Stomach (tissue), 8 donors: ENCODE measurements at regions not wholly inside any gene's neighbourhood (a gene's known extent, or its start where the extent isn't known, plus 50 kb on each side); places are given as distances from the start of the nearest gene placed in this dataset.

Experiments
- DNase-seq, 2 donors: peaks; one replicate each; pipeline versions ENCODE4 v3.0.0 to v3.0.0-alpha.2; 2013 to 2019
- H3K27ac ChIP-seq, 5 donors: fragments of 200-600 bp in 4 of 5; sonication (generic) in 4 of 5; one replicate each; pipeline ENCODE4 v1.5.1; 2013 to 2019; ENCODE audit warnings: mild to moderate bottlenecking in 1 of 5, moderate library complexity in 1 of 5
- H3K27me3 ChIP-seq, 3 donors: fragments of 200-600 bp; sonication (generic); one replicate each; pipeline ENCODE4 v1.5.1; 2017 to 2019; ENCODE audit warnings: mixed run types in 1 of 3
- H3K36me3 ChIP-seq, 4 donors: fragments of 200-600 bp; sonication (generic); 1 replicate in 3 of 4; 2 replicates in 1 of 4; pipeline ENCODE4 v1.5.1; 2016 to 2019
- H3K4me1 ChIP-seq, 4 donors: fragments of 200-600 bp; sonication (generic); one replicate each; pipeline ENCODE4 v1.5.1; 2016 to 2019
- H3K4me3 ChIP-seq, 4 donors: fragments of 200-600 bp; sonication (generic) in 3 of 4; one replicate each; pipeline ENCODE4 v1.5.1; 2016 to 2019; ENCODE audit warnings: mild to moderate bottlenecking in 1 of 4
- H3K9me3 ChIP-seq, 4 donors: fragments of 200-600 bp; sonication (generic); one replicate each; pipeline ENCODE4 v1.5.1; 2016 to 2019
- CTCF ChIP-seq, 7 experiments: fragments of 450-650 bp in 4 of 7; fragments of 200-600 bp in 3 of 7; sonication (generic) in 3 of 7; IDR thresholded peaks; one replicate each; pipeline ENCODE4 v1.5.1; 2016 to 2019; ENCODE audit warnings: antibody characterized with exemption in 7 of 7, control low read depth in 2 of 7, mild to moderate bottlenecking in 1 of 7
- EP300 ChIP-seq: sonication (generic); formaldehyde crosslinking; IDR thresholded peaks from one replicate; pipeline ENCODE4 v1.6.1; 2017; ENCODE audit warnings: antibody characterized with exemption
- POLR2A ChIP-seq, 4 donors: fragments of 450-650 bp; IDR thresholded peaks; one replicate each; pipeline ENCODE4 v1.6.1; 2016; ENCODE audit warnings: antibody characterized with exemption in 4 of 4, control low read depth in 2 of 4, mild to moderate bottlenecking in 1 of 4, moderate library complexity in 1 of 4
- POLR2AphosphoS5 ChIP-seq, 3 donors: sonication (generic); formaldehyde crosslinking; IDR thresholded peaks; one replicate each; pipeline ENCODE4 v1.6.1; 2016; ENCODE audit warnings: antibody characterized with exemption in 3 of 3
- WGBS, 5 donors: extraction: QIAGEN DNeasy Blood & Tissue Kit in 3 of 5; methylation state at CpG; one replicate each; pipeline versions ENCODE4 v1.1.5 to v1.1.7; 2013 to 2018; 5-methylcytosine and 5-hydroxymethylcytosine counted together
- intact Hi-C: fragments of 100-400 bp; cut with DNase I; formaldehyde crosslinking; loops from one replicate; pipeline ENCODE4 v1.15.1; 2023; ENCODE audit warnings: low total_unique reads
- donor health status: healthy with polysubstance abuse.
- donor health status: Bipolar disorder and iron deficiency.
- donor health status: healthy.

GRCh38 chrX:110989447-110989846, 106.5 kb upstream of the PAK3 start:
- Histone ChIP-seq H3K4me3 (no peak overlapping the region), H3K27me3 (peaks cover 0 to 5% (median 0%) of the 10 kb centered on the region in 3 donors), H3K27ac (no peak overlapping the region), H3K36me3 (no peaks in the 10 kb centered on the region), H3K4me1 (no peaks in the 10 kb centered on the region), H3K9me3 (no peaks in the 10 kb centered on the region)
- 42 to 61% (median 50%) methylated on average over 3 of the region's 3 CpGs for WGBS, 5 donors
- TF ChIP-seq EP300 (no peak), POLR2AphosphoS5 (IDR thresholded peaks at IDR 0.05) (no peak), POLR2A (IDR thresholded peaks at IDR 0.05) (no peak), CTCF (IDR thresholded peaks at IDR 0.05) (no peak)
- intact Hi-C loops: no loop called here
- no peak for DNase-seq

- H3K27me3 ChIP-seq: peaks cover 0 to 5% (median 0%) of the 10 kb centered on the region in 3 donors
These were observed 108.7 kb upstream of the PAK3 start for GRCh38 chrX:110987292-110987691.

GRCh38 chrX:110985470-110985869, 110.5 kb upstream of the PAK3 start:
- no peaks in the 10 kb centered on the region for H3K4me1 ChIP-seq
- 10 to 39% (median 16%) methylated on average over 1 to 2 of the region's 2 CpGs for WGBS, 5 donors
- peaks cover 0 to 5% (median 0%) of the 10 kb centered on the region in 3 donors for H3K27me3 ChIP-seq
- intact Hi-C loops: no loop called here
- TF ChIP-seq POLR2A (IDR thresholded peaks at IDR 0.05) (no peak), POLR2AphosphoS5 (IDR thresholded peaks at IDR 0.05) (no peak), EP300 (no peak), CTCF (IDR thresholded peaks at IDR 0.05) (no peak)
- H3K9me3 ChIP-seq: no peaks in the 10 kb centered on the region
- H3K36me3 ChIP-seq: no peaks in the 10 kb centered on the region
- DNase-seq: peak in 1 of 2 donors; percentile 46
- H3K27ac ChIP-seq: no peak overlapping the region
- no peak overlapping the region for H3K4me3 ChIP-seq

More at GRCh38 chrX:110987292-110987691, 108.7 kb upstream of the PAK3 start:
- 28 to 52% (median 35%) methylated on average over 3 of the region's 3 CpGs for WGBS, 5 donors
- intact Hi-C loops: no loop called here
- no peak for TF ChIP-seq POLR2A (IDR thresholded peaks at IDR 0.05)
- DNase-seq: no peak
- H3K36me3 ChIP-seq: no peaks in the 10 kb centered on the region
- no peak overlapping the region for H3K4me3 ChIP-seq
- H3K4me1 ChIP-seq: no peaks in the 10 kb centered on the region
- H3K27ac ChIP-seq: no peak overlapping the region
- no peaks in the 10 kb centered on the region for H3K9me3 ChIP-seq

GRCh38 chrX:110983024-110983423, 113.0 kb upstream of the PAK3 start:
- Histone ChIP-seq H3K9me3 (no peaks in the 10 kb centered on the region), H3K36me3 (no peaks in the 10 kb centered on the region), H3K27me3 (peaks cover 0 to 5% (median 0%) of the 10 kb centered on the region in 3 donors), H3K27ac (no peak overlapping the region), H3K4me3 (no peak overlapping the region), H3K4me1 (no peaks in the 10 kb centered on the region)
- intact Hi-C loops: no loop called here
- DNase-seq: no peak
- WGBS, 5 donors: 35 to 55% (median 46%) methylated on average over 2 of the region's 2 CpGs
- TF ChIP-seq EP300 (no peak), POLR2A (IDR thresholded peaks at IDR 0.05) (no peak), CTCF (IDR thresholded peaks at IDR 0.05) (no peak), POLR2AphosphoS5 (IDR thresholded peaks at IDR 0.05) (no peak)

GRCh38 chrX:110966839-110967238, 129.2 kb upstream of the PAK3 start:
- no peak overlapping the region for H3K4me3 ChIP-seq

More at GRCh38 chrX:110966839-110967238, 129.2 kb upstream of the PAK3 start:
- intact Hi-C loops: no loop called here
- Histone ChIP-seq H3K27me3 (peaks cover 0 to 13% (median 0%) of the 10 kb centered on the region in 3 donors), H3K4me1 (no peaks in the 10 kb centered on the region), H3K27ac (no peak overlapping the region), H3K36me3 (no peaks in the 10 kb centered on the region), H3K9me3 (no peaks in the 10 kb centered on the region)
- DNase-seq: no peak
- WGBS, 5 donors: 76 to 100% (median 93%) methylated on average over 1 of the region's 1 CpG
- no peak for TF ChIP-seq POLR2AphosphoS5 (IDR thresholded peaks at IDR 0.05)
- TF ChIP-seq EP300: no peak
- TF ChIP-seq POLR2A (IDR thresholded peaks at IDR 0.05): no peak
- TF ChIP-seq CTCF (IDR thresholded peaks at IDR 0.05): no peak
